ENCODE measurements at regions not wholly inside any gene's neighbourhood (a gene's known extent, or its start where the extent isn't known, plus 50 kb on each side); places are given as distances from the start of the nearest gene placed in this dataset.

GRCh38 chr11:70603114-70603755, 204.9 kb downstream of the CTTN start:
- H4K20me1 ChIP-seq (replicated peaks; ENCODE audit: insufficient read depth), result peaks cover 8% of the 10 kb centered on the region
- Mint-ChIP-seq H3K4me1 (peaks cover 35% of the 10 kb centered on the region), H3K36me3 (ENCODE audit: low read depth) (no peaks in the 10 kb centered on the region; the same call in 1 of the 3 replicates), H3K27me3 (ENCODE audit: insufficient read depth, low read depth, poor library complexity) (peaks cover 10% of the 10 kb centered on the region), H3K9me3 (no peaks in the 10 kb centered on the region), H3K27ac (no peak overlapping the region), H3K4me3 (no peak overlapping the region)
- H3K79me2 ChIP-seq (replicated peaks; ENCODE audit: insufficient read depth), result peaks cover 10% of the 10 kb centered on the region
- H3K9me2 ChIP-seq (ENCODE audit: insufficient read depth), result no peaks in the 10 kb centered on the region
- H3K4me2 ChIP-seq, result no peak overlapping the region
- no peak for ATAC-seq
- no peaks in the 10 kb centered on the region for H3K27me3 ChIP-seq (ENCODE audit: insufficient read depth)
- H2AFZ ChIP-seq, result no peak overlapping the region
- no peak overlapping the region for H3K4me3 ChIP-seq
- H3K27ac ChIP-seq (ENCODE audit: low read depth), result no peak overlapping the region
- no peaks in the 10 kb centered on the region for H3K36me3 ChIP-seq (ENCODE audit: insufficient read depth)
- peaks cover 6% of the 10 kb centered on the region; the same call in 1 of the 2 replicates for H3K4me1 ChIP-seq (ENCODE audit: insufficient read depth)
- TF ChIP-seq REST (IDR thresholded peaks at IDR 0.05; ENCODE audit: unreplicated experiment) (no peak), ETS1 (IDR thresholded peaks at IDR 0.05) (no peak), POLR2AphosphoS5 (IDR thresholded peaks at IDR 0.05; ENCODE audit: low read depth) (no peak), EZH2phosphoT487 (IDR thresholded peaks at IDR 0.05; ENCODE audit: unreplicated experiment) (no peak)
- DNase-seq (ENCODE audit: low spot score), result no peak
- no peaks in the 10 kb centered on the region for H3F3A ChIP-seq (replicated peaks; ENCODE audit: low read depth)

GRCh38 chr11:70603756-70604211, 205.5 kb downstream of the CTTN start:
- Histone ChIP-seq H3K9me2 (ENCODE audit: insufficient read depth) (no peaks in the 10 kb centered on the region), H3K4me3 (no peak overlapping the region), H3K4me2 (no peak overlapping the region), H3K36me3 (ENCODE audit: insufficient read depth) (no peaks in the 10 kb centered on the region), H3K4me1 (ENCODE audit: insufficient read depth) (peaks cover 10% of the 10 kb centered on the region), H3F3A (replicated peaks; ENCODE audit: low read depth) (no peaks in the 10 kb centered on the region), H2AFZ (no peak overlapping the region), H3K79me2 (replicated peaks; ENCODE audit: insufficient read depth) (peaks cover 12% of the 10 kb centered on the region), H4K20me1 (replicated peaks; ENCODE audit: insufficient read depth) (peaks cover 6% of the 10 kb centered on the region), H3K27me3 (ENCODE audit: insufficient read depth) (no peaks in the 10 kb centered on the region), H3K27ac (ENCODE audit: low read depth) (no peak overlapping the region)
- no peaks in the 10 kb centered on the region for H3K9me3 Mint-ChIP-seq
- DNase-seq (ENCODE audit: low spot score), result no peak
- no peak overlapping the region for H3K4me3 Mint-ChIP-seq
- H3K27me3 Mint-ChIP-seq (ENCODE audit: insufficient read depth, low read depth, poor library complexity), result peaks cover 13% of the 10 kb centered on the region
- H3K4me1 Mint-ChIP-seq, result peaks cover 39% of the 10 kb centered on the region
- H3K36me3 Mint-ChIP-seq (ENCODE audit: low read depth), result no peaks in the 10 kb centered on the region; the same call in 1 of the 3 replicates
- no peak overlapping the region for H3K27ac Mint-ChIP-seq
- ATAC-seq, result peak; percentile 37
- TF ChIP-seq EZH2phosphoT487 (IDR thresholded peaks at IDR 0.05; ENCODE audit: unreplicated experiment) (no peak), EZH2 (IDR thresholded peaks at IDR 0.05; ENCODE audit: low read depth, unreplicated experiment) (no peak), ZNF331 (CRISPR knock-in tag; IDR thresholded peaks at IDR 0.05; ENCODE audit: low read depth) (no peak), ETS1 (IDR thresholded peaks at IDR 0.05) (no peak), STAT1 (IDR thresholded peaks at IDR 0.05; ENCODE audit: unreplicated experiment) (no peak), REST (IDR thresholded peaks at IDR 0.05; ENCODE audit: unreplicated experiment) (no peak), POLR2AphosphoS5 (IDR thresholded peaks at IDR 0.05; ENCODE audit: low read depth) (no peak), CTCF (conservative IDR thresholded peaks at IDR 0.05; ENCODE audit: low read depth in 2 of 2) (no peak), CREB1 (CRISPR knock-in tag; IDR thresholded peaks at IDR 0.05; ENCODE audit: low read depth) (no peak), JUNB (IDR thresholded peaks at IDR 0.05; ENCODE audit: unreplicated experiment) (no peak), NANOG (IDR thresholded peaks at IDR 0.05; ENCODE audit: borderline replicate concordance) (no peak), ZNF114 (CRISPR knock-in tag; IDR thresholded peaks at IDR 0.05) (no peak)

Measured in GM23338 (cell line).